ENCODE measurements at regions not wholly inside any gene's neighbourhood (a gene's known extent, or its start where the extent isn't known, plus 50 kb on each side); places are given as distances from the start of the nearest gene placed in this dataset.

DNA sequence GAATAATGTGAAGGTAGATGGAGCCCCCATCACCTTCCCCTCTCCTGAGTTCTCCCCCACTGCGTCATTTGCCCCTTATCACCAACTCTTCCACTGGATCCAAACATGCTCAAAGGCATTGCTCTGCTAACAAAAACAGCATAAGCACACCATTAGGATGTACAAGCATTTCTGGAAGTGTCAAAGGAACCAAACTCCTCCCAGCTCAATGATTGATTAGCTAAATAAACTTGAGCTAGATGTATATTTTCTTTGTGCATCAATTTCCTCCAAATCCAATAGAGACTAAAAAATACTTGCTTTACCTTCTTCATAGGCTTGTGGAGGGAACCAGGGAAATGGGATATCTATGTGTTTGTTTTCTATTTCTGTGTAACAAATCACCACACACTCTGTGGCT, 248.4 kb upstream of the JARID2 start:
- no peak for TF ChIP-seq EZH2 (IDR thresholded peaks at IDR 0.05; ENCODE audit: low read length, missing control alignments)
- TF ChIP-seq, protein P1, sequence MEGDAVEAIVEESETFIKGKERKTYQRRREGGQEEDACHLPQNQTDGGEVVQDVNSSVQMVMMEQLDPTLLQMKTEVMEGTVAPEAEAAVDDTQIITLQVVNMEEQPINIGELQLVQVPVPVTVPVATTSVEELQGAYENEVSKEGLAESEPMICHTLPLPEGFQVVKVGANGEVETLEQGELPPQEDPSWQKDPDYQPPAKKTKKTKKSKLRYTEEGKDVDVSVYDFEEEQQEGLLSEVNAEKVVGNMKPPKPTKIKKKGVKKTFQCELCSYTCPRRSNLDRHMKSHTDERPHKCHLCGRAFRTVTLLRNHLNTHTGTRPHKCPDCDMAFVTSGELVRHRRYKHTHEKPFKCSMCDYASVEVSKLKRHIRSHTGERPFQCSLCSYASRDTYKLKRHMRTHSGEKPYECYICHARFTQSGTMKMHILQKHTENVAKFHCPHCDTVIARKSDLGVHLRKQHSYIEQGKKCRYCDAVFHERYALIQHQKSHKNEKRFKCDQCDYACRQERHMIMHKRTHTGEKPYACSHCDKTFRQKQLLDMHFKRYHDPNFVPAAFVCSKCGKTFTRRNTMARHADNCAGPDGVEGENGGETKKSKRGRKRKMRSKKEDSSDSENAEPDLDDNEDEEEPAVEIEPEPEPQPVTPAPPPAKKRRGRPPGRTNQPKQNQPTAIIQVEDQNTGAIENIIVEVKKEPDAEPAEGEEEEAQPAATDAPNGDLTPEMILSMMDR (conservative IDR thresholded peaks at IDR 0.05 in 1 of 2, IDR thresholded peaks at IDR 0.05 in 1 of 2; ENCODE audit: low read depth in 1 of 2, low read length in 2 of 2) = no peak
